ENCODE measurements at regions not wholly inside any gene's neighbourhood (a gene's known extent, or its start where the extent isn't known, plus 50 kb on each side); places are given as distances from the start of the nearest gene placed in this dataset.

GRCh38 chr2:100192300-100192699 lies 49.9 kb upstream of the AFF3 start:
- DNase-seq, result no peak
